ENCODE measurements at regions not wholly inside any gene's neighbourhood (a gene's known extent, or its start where the extent isn't known, plus 50 kb on each side); places are given as distances from the start of the nearest gene placed in this dataset.
"Not testable (repeated sequence)": the region's sequence is repeated elsewhere in the genome, so short reads cannot be mapped to it uniquely, and the experiment has no call there.

- TF ChIP-seq CTCF (conservative IDR thresholded peaks at IDR 0.05; ENCODE audit: low read depth, low read length); EZH2 (IDR thresholded peaks at IDR 0.05; ENCODE audit: low read length, unreplicated experiment); EZH2phosphoT487 (IDR thresholded peaks at IDR 0.05; ENCODE audit: borderline replicate concordance, low read length): not testable (repeated sequence)
Observed at GRCh38 chr17:70953140-70953539, 783.8 kb downstream of the KCNJ2 start.
